ENCODE measurements at regions not wholly inside any gene's neighbourhood (a gene's known extent, or its start where the extent isn't known, plus 50 kb on each side); places are given as distances from the start of the nearest gene placed in this dataset.

DNA sequence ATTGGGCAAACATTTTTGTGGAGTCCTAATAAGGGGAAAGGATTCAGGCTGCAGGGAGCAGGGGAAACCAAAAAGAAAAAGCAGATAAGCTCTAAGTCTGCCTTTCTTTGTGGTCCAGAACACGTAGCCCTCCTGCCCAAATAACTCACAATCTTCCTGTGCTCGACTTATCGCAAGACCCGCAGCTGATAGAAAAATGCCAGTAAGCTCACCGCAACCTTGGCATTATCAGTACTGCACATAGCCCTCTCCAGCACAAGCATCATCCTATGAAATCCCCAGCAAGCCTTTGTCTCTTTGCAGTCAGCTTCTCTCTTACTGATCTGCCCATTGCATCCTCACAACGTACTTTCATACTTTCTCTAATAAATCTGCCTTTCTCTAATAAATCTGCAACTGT lies 202.4 kb upstream of the HNRNPA3 start:
- TF ChIP-seq, protein P1, sequence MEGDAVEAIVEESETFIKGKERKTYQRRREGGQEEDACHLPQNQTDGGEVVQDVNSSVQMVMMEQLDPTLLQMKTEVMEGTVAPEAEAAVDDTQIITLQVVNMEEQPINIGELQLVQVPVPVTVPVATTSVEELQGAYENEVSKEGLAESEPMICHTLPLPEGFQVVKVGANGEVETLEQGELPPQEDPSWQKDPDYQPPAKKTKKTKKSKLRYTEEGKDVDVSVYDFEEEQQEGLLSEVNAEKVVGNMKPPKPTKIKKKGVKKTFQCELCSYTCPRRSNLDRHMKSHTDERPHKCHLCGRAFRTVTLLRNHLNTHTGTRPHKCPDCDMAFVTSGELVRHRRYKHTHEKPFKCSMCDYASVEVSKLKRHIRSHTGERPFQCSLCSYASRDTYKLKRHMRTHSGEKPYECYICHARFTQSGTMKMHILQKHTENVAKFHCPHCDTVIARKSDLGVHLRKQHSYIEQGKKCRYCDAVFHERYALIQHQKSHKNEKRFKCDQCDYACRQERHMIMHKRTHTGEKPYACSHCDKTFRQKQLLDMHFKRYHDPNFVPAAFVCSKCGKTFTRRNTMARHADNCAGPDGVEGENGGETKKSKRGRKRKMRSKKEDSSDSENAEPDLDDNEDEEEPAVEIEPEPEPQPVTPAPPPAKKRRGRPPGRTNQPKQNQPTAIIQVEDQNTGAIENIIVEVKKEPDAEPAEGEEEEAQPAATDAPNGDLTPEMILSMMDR (IDR thresholded peaks at IDR 0.05; ENCODE audit: low read depth, low read length, missing control alignments), result no peak
- Histone ChIP-seq H3K36me3 (replicated peaks) (no peaks in the 10 kb centered on the region), H3K27ac (no peak overlapping the region), H3K4me3 (ENCODE audit: low read depth, low read length) (no peak overlapping the region), H3K27me3 (replicated peaks) (no peaks in the 10 kb centered on the region)
- no peak for DNase-seq
- in situ Hi-C loops (cut with HindIII; ENCODE audit: low pct_ligation_motif_present, low sequenced_read_pairs), result no loop called here

DNA sequence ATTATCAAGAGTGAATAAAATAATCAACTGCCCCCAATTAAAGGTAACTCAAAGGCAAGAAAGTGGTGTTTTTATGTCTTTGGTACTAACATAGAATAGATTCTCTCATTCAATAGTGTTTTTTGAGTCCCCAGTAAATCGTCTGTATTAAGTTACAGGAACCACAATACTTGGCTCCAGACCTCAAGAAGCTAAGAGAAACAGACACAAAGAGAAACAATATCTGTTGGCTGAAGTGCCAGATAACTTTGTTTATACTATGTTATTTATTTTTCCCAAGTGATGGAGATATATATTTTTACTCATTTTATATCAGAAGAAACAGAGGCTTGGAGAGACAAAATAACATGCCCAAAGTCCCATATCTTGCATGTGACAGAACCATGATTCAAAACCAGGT lies 201.7 kb upstream of the HNRNPA3 start:
- DNase-seq, result no peak
- Histone ChIP-seq H3K4me3 (ENCODE audit: low read depth, low read length) (no peak overlapping the region), H3K27me3 (replicated peaks) (no peaks in the 10 kb centered on the region), H3K27ac (no peak overlapping the region), H3K36me3 (replicated peaks) (no peaks in the 10 kb centered on the region)
- TF ChIP-seq, protein P1 (IDR thresholded peaks at IDR 0.05; ENCODE audit: low read depth, low read length, missing control alignments), result no peak
- in situ Hi-C loops (cut with HindIII; ENCODE audit: low pct_ligation_motif_present, low sequenced_read_pairs), result no loop called here

DNA sequence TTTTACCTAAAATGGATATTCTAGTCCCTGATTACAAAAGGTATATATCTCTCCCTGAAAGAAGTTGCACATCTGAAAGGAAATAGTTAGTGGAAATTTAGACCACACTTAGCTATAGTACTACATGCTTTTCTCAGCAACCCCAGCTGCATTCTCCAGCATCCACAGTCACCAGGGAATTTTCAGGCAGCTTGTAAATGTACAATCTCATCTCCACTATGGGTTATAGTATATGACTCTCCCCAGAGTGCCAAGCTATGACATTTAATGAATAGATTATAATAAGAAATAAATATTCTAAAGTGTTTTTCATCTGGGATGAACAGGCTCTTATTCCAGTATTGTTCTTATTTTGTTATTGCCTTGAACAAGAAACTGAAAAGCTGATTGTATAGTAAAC lies 197.6 kb upstream of the HNRNPA3 start:
- no peaks in the 10 kb centered on the region for H3K27me3 ChIP-seq (replicated peaks)
- H3K36me3 ChIP-seq (replicated peaks), result no peaks in the 10 kb centered on the region
- H3K4me3 ChIP-seq (ENCODE audit: low read depth, low read length), result no peak overlapping the region
- TF ChIP-seq, protein P1 (IDR thresholded peaks at IDR 0.05; ENCODE audit: low read depth, low read length, missing control alignments), result no peak
- in situ Hi-C loops (cut with HindIII; ENCODE audit: low pct_ligation_motif_present, low sequenced_read_pairs), result no loop called here
- no peak for DNase-seq
- no peak overlapping the region for H3K27ac ChIP-seq

DNA sequence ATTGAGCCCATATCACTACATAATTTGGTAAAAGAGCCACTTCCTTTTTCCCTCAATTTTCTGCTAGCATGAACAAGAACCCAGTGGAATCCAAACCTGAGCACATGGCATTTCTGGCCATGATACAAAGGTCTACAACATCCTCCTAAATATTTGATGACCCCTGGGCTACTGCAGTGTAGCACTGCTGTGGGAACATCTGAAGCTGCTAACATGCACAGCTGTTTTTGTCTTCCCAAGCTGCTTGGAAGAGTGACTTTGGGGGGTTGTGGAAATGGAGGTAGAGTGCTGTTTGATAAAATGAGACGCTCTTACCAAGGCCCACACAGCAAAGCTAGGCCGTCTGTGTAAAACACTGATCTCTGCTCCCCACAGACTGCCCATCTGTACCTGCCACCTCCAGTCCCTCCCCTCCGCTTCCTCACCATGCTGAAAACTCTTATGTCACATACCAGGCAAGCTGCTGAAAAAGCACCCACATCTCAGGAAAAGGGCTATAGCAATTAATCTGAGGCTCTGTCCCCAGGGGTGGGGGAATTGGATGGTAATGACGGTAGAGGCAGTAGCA lies 197.2 kb upstream of the HNRNPA3 start:
- TF ChIP-seq, protein P1 (IDR thresholded peaks at IDR 0.05; ENCODE audit: low read depth, low read length, missing control alignments), result no peak
- Histone ChIP-seq H3K36me3 (replicated peaks) (no peaks in the 10 kb centered on the region), H3K27ac (no peak overlapping the region), H3K4me3 (ENCODE audit: low read depth, low read length) (no peak overlapping the region), H3K27me3 (replicated peaks) (no peaks in the 10 kb centered on the region)
- DNase-seq, result no peak
- in situ Hi-C loops (cut with HindIII; ENCODE audit: low pct_ligation_motif_present, low sequenced_read_pairs), result no loop called here

DNA sequence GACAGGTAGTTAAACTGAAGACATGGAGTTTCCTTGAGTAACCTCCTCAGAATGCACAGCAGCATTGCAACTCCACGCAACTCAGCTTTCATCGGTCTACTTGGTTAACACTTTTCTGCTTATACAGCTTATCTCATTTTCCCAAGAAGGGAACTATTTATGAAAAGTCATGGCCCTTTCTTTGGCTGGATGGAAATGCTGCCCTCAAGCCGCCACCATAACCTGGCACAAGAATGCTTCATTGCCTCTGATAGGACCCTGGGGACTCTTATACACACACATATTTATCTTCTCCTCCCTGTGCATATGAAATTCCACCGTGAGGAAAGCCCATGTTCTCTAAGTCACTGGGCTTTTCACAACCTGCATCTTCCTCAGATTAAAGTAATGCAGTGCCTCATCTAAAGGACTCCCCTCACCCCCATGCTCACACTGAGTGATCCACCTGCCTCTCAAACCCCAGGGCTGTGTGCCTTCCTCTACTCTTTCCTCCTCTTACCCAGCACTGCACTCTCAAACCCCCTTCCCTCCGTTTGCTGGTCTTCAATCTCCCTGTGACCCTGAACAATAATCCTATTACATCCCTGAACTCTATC lies 192.0 kb upstream of the HNRNPA3 start:
- TF ChIP-seq, protein P1 (IDR thresholded peaks at IDR 0.05; ENCODE audit: low read depth, low read length, missing control alignments), result no peak
- no peaks in the 10 kb centered on the region for H3K27me3 ChIP-seq (replicated peaks)
- no peaks in the 10 kb centered on the region for H3K36me3 ChIP-seq (replicated peaks)
- H3K4me3 ChIP-seq (ENCODE audit: low read depth, low read length), result no peak overlapping the region
- H3K27ac ChIP-seq, result no peak overlapping the region
- in situ Hi-C loops (cut with HindIII; ENCODE audit: low pct_ligation_motif_present, low sequenced_read_pairs), result no loop called here
- DNase-seq, result no peak
